ENCODE measurements at regions not wholly inside any gene's neighbourhood (a gene's known extent, or its start where the extent isn't known, plus 50 kb on each side); places are given as distances from the start of the nearest gene placed in this dataset.
"Not testable (repeated sequence)": the region's sequence is repeated elsewhere in the genome, so short reads cannot be mapped to it uniquely, and the experiment has no call there.

DNA sequence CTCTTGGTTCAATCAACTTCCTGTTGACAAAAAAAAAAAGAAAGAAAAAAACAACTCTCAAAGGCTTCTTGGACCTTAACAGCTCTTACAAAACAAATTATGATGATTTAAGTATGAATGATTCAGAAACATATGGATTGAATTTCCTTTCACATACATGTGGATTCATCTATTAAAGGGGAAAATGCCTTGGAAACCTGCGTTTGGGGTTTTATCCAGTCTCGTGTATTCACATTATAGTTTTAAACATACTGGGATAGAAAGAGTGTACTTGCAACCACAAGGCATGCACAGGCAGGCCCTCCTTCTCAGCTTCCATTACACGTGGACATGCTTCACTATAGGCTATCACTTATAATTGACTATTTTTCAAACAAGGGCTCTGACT lies 286.7 kb downstream of the INHBA start:
- DNase-seq = no peak

DNA sequence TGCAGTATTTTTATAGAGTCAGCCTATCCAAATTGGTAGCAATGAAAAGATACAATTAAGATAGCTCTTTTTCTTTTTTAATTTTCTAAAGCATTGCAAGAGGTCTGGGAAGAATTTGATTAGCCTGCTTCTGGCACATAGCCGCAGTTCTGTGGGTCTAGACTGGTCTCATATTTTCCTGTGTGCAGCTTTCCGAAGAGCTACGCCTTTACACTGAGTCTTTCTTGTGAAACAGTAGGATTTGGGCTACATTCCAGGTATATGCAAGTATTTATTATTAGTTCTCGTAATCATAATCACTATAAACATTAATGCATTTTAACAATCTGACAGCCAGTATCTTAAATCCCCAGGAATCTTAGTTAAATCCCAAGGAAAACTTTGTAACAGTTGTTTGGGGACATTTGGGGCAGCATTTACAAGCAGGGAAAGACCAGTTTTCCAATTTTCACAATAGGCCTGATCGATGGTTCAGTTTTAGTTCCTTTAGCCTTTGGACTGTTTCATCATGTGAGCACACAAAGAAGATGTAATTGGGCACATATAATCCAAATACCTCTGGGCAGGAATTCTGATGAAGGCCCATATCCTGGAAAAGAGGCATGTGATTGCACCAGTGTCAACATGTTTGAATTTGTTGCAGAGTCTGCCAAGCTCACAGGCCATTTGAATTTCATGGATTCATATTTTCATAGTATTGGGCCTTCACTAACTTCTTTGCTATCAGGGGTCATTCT lies 287.3 kb downstream of the INHBA start:
- DNase-seq = no peak

DNA sequence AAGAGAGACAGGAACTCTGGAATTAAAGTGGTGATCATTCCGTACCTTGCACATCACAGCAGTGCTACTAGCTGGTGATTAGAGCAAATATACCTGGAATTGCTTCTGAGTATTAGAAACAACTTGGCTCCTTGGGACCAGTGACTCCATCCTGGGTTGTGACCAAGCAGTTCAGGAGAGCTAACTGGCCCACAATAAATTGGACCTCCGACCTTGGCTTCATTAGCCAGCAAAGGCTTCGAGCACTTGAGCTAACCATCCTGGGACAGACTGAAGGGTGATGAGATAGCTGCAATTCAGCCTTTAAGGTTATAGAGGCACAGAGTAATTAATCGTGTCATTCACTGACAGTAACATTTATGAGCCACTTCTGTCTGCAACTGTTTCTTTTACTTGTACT lies 287.8 kb downstream of the INHBA start:
- DNase-seq = no peak

DNA sequence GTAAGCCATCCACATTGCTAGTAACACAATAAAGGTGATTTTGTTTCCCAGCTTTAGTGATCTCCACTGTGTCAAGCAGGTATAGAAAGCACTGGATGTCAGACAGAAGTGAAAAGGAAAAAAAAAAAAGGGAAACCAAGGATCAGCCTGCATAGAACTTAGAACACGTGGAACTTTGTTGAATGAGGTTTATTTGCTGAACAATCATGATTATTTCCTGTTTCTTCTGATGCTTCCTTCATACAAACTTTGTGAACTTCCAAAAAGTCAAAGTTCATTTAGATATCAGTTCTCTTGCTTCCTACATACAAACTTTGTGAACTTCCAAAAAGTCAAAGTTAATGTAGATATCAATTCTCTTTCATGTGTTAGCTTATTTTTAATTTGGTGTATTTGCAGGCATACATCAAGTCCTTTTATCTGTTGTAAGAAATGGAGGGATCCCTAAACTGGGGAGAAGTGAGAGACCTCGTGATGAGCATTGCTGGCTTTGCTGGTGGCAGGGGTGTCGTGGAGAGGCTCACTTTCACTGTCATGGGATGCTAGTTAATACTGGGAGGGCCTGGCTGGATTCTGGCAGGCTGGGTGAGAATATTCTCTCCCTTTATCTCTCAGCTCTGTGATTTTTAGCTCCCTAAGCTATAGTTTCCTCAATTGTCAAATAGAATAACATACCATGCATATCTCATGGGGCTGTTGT lies 298.4 kb downstream of the INHBA start:
- no peak for DNase-seq

DNA sequence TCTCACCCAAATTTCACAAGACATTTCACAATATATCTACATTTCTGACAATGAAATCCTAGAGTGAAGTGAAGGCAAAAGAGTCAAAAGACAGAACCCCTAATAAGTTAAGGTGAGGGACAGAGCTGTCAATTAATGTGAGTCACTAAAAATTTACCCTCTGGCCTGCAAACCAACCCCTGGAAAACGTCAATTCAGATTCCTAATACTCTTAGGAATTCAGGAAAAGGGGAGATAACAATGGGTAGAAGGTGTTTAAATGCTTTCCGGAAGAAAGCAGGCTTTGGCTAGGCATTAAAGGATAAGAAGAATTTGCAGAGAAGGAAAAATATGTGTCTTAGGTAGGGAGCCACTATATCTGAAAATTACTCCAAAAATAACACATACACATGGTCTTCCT lies 299.6 kb downstream of the INHBA start:
- no peak for DNase-seq

DNA sequence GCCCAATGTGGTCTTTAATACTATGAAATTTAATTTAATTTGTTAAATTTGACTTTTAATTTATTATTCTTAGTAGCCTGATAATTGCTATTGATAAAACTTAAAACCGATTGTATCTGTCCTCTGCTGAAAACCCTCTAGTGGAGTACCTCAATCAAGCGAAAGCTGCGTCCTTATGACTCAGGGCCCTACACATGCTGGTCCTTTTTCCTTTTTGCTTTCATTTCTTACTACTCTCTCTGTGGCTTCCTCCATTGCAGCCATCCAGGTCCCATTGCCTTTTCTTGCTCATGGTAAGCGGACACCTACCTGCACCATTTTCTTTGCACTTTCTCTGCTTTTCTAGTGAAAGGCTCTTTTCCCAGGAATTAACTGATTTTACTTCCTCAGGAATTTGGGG lies 301.1 kb downstream of the INHBA start:
- DNase-seq = no peak

DNA sequence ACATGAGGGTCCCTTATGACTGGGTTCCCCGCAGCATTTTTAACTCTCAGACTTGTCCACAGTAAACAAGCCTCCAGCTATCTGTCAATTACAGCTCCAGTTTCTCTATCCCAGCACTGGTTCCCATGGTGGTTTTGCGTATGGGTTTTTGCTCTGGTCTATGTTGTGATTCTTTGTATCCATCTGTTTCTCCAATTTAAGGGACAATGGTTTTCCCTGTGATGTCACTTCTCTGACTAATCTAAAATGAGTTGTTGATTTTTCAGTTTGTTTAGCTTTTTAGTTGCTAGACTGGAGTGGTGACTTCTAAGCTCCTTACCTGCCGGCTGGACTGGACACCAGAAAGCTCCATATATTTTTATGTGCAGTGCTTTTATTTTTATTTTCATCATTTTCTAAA lies 303.7 kb downstream of the INHBA start:
- DNase-seq = no peak

DNA sequence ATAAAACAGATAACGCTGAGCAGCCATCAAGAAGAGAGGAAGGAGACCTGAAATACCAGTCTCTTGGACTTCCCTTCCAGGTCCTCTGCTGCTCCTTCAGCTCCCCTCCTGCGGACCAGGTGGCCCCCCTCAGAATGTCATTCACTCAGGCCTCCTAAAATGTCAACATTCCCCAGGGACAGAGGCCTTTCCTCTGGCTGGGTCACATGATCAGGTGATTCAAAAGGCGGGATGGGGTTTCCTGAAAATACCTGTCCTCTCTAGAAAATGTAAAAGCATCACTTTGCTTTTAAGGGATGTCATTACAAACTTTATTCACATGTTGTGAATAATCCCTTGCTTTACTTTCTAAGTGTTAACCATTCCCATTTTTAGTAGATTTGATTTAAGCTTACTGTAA lies 311.1 kb downstream of the INHBA start:
- no peak for DNase-seq

DNA sequence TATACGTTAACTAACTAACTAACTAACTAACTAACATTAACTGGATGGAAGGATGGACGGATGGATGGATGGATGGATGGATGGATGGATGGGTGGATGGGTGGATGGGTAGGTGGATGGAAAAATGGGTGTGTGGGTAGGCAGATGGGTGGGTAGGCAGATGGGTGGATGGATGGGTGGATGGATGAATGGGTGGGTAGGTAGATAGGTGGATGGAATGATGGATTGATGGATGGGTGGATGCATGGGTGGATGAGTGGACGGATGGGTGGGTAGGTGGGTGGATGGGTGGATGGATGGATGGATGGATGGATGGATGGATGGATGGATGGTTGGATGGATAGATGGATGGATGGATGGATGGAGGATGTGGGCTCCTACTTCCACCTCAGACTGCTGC lies 314.0 kb downstream of the INHBA start:
- DNase-seq = not testable (repeated sequence)

DNA sequence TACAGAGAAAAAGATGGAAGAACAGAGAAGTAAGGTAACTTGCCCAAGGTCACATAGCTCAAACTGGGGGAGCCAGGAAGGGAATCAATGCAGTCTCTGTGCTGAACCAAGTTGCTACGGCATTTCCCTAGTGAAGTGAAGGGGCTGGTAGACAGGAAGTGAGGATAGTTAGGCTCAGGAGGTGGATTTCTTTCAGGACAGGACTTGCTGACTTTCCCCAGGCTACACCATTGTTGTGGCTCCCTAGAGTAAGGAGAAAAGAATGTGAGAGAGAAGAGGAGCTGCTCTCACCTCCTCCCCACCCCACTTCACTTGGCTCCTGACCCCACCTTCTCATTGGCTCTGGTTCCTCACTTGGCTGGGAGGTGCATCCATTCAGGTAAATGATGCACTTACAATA lies 316.9 kb downstream of the INHBA start:
- DNase-seq = no peak

DNA sequence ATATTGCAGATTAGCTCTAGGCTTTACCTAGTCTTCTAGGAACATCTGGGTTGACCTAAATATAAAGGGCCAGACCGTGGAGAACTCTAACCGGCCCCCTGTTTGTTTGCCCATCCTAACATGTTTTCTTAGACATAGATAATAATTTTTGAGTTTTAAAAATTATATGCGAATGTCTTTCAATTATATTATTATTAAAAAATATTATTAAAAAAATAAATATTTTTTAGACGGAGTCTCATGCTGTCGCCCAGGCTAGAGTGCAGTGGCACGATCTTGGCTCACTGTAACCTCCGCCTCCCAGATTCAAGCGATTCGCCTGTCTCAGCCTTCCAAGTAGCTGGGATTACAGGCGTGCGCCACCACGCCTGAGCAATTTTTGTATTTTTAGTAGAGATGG lies 318.5 kb downstream of the INHBA start:
- no peak for DNase-seq

DNA sequence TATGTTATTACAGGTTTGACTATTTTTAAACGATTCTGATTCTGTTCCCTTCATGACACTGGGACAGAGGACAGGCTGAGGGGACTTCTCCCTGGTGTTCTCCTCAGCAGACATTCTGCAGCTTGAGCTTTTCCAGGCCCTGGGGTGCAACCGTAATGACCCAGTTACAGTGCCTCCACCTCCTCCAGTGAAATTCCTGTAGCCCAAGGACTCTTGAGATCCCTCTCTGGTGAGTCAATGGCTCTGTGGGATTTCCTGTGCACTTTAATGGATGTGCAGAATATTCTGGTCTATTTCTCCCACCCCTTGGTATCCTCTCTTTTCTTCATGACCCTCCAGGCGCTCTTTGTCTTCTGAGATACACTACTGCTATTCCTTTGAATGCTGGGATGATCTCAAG lies 319.3 kb downstream of the INHBA start:
- no peak for DNase-seq

DNA sequence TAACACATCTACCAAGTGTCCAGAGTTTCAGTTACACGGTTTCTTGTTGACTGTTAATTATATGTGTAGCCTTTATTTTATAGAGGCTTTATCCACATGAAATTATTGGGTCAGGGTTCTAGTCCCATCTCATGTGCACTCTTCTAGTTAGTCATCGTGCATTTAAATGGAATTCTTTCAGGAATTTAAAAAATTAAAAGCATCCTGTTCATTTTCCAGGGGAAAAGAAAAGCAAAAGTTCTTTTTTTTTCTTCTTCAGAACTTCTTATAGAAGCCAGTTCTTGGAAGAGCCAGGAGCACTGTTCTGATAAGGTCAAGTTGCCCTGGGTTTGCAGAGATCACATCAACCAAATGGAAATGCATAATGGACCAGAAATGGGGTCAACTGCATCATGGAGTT lies 324.7 kb downstream of the INHBA start:
- no peak for DNase-seq

DNA sequence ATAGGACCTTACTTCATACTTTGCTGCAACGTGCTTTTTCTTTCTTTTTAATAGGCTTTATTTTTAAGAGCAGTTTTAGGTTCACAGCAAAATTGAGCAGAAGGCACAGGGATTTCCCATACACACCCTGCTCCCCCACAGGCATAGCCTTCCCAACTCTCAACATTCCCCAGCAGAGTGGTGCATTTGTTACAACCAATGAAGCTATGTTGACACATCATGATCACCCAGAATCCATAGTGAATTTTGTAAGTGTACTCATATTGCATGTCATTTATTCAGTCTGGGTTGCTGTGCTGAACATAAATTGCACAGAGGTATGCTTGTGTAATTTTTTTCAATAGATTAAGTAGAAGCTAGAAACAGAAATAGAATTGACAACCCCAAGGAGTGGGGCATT lies 327.3 kb downstream of the INHBA start:
- no peak for DNase-seq

DNA sequence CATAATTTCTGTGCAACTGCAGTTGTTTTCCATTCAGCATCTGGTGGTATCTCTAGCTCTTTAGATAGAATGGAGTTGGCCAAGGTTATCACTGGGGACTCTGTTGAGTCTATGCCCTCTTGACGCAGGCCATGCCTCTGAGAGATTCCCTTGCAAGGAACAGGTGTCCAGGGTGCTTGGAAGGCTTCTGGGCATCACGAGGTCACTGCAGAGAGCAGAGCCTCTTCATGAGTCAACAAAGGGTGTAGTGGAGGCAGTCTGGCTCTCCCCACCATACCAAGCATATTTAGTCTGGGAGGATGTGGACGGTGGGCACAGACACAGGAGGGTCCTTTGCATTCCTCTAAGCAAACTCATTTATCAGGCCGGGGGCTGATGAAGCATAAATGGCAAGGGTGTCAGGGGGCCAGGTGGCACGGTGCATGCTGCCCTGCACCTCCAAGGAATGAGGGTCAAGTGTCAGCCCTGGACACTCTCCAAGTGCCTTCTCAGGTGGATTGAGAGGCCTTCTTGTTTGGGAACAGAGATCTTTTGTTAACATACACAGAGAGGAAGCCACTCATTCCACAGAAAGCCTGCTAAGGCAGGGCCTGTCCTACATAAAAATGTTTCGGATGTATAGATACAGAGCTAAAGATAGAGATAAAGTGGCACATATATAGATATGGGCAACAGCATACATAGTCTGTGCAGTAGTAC lies 328.6 kb downstream of the INHBA start:
- no peak for DNase-seq

DNA sequence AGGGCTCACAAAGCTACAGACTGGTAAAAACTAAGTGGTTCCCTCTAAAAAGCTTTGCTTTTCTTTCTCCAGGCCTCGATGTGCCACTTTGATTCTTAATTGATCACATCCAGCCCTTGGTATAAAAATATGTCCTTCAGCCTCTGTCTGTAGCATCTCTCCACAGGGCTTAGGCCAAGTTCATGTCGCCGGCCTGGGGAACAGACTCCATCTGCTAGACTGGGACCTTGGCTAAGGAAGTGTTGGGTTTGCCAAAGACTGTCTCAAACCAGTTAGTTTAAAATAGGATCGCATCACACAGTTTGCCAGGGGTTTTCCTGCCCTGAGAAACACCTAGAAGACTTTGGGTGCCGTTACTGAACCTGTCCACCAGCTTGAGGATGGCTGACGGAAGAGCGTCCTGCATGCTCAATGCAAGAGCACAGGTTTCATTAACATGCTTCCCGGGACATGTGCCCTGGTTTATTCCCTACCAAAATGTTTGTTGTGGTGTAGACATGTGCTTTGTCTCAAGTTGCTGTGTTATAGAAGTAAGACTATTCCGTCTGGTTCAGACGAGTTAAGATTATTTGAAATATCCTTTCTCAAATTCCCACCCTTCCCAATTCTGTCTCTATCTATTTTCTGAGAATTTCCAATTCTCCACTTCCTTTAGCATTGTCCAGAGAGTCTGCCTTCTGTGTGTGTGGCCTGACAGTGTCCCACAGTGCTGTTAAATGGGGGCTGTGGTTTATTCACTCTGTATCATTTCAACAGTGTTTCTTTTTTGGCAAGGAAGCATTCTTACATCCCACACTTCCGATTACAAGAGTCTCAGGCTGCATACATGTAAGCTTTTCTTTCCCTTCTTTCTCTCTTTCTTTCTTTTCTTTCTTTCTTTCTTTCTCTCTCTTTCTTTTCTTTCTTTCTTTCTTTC lies 334.7 kb downstream of the INHBA start:
- no peak for DNase-seq

DNA sequence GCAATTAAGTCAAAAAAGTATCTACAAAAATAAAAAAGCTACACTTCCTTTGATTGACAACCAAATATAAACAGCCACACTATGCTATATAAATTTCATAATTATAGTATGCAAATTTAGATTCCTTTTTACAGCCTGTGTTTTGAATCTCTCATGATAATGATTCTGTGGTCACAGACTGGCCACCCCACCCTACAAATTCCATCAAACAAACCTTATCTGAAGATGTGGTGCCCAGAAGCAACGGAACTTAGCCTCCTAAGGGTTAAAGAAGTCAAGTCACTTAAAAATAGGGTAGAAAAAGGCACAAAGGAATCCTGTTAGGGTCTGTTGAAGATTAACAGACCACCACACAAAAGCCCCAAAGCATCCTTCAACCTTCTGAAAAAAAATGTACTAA lies 351.8 kb downstream of the INHBA start:
- DNase-seq = no peak

DNA sequence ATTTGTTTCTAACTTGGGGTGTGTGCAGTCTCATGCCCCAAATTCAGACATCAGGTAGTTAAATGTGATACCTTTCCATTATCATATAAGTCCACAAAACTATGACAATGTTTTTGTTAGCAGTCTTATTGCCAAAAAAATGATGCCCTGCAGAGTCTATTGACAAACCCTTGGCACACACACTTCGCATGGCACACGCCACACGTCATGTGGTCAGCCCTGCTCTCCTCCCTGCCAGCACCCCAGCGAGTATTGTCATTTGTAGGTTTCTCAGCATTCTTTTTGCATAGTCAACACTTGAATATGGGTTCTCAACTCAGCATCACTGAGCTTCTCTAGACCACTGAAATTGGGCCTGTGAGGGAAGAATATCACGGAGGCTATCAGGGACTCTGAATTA lies 356.0 kb downstream of the INHBA start:
- no peak for DNase-seq

DNA sequence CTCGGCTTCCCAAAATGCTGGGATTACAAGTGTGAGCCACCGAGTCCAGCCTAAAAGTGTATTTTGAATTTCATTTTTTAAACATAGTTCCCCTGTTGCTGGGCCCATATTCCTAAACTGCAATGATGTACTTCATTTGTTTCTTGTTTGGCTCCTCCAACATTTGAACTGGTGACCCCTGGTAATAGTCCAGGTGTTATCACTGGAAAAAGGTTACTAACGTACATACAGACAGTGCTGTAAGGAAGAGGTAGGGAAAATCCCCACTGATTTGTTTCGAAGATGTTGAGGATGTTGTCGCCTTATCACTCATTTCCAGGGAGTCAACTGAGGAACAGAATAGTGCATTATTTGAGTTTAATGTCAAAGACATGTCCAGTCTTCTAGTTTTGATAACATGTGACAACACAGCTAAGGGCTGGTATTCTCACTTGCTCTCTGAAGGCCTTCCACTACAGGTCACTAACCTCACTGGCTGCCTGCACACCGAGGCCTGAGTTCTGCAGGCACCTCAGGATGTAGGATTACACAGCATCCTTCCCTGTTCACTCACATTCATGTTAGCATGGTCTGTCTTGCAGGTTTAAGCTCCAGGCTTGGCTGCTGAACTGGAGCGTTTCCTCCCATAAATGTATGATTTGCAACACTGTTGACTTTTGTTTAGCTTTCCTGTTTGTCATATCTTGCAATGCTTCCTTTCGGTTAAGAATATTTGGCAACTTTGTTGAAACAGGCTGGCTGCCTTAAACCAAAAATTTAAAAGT lies 362.8 kb downstream of the INHBA start:
- DNase-seq = no peak

DNA sequence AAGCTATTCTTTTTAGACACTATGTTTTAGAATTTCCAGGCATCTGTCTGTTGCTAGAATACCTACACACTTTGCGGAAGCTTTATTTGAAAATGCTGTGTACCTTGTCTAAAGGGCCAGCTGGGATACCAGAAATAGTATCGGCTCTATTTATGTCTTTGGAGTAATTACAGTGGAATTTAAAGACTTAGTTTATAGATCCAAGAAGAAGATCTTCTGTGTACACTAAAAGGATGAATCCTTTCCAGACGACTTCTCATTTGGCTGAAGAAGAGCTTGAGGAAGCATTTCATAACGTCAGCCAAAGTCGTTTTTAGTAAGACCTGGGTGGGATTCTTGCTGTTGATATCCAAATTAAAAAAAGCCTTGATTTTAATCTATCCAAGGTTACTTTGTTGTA lies 365.9 kb downstream of the INHBA start:
- no peak for DNase-seq

DNA sequence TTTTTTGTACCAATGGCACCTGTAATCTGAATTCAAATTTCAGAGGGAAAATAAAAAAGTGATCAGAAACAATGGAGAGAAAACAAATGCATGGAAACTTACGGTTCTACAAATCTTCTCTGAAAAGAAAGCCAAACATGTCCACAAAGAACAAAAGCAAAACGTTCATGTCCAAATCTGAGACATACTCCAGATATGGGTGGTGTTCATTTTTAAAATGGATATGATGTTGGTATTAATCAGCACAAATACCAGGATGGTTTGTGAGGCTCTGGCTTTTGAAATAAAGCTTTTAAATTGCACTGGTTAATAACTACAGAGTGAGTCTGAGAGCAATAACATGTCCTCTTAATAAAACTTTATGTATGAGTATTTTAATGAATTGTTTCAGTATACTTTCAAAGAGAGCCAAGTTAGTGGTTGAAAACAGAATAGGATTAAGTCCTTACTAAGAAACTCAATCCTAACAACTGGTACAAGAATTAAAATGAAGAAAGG lies 366.4 kb downstream of the INHBA start:
- no peak for DNase-seq
